CD14-positive monocyte (primary cell): ENCODE measurements at regions not wholly inside any gene's neighbourhood (a gene's known extent, or its start where the extent isn't known, plus 50 kb on each side); places are given as distances from the start of the nearest gene placed in this dataset.

Source experiments
- DNase-seq, 3 donors: peaks; one replicate each; pipeline ENCODE4 v3.0.0-alpha.2; 2011 to 2022
- H2AFZ ChIP-seq: 2 replicates; pipeline ENCODE4 v1.6.0; 2012; ENCODE audit warnings: mild to moderate bottlenecking, low read depth, low read length, inconsistent platforms; ENCODE audit not compliant: insufficient read depth, poor library complexity, severe bottlenecking
- H3K27ac ChIP-seq, 2 donors: 1 replicate in 1 of 2; 2 replicates in 1 of 2; pipeline ENCODE4 v1.5.1; 2012 to 2013; ENCODE audit warnings: low read length in 2 of 2, control low read depth in 1 of 2, inconsistent platforms in 1 of 2, low read depth in 1 of 2, mild to moderate bottlenecking in 1 of 2
- H3K27me3 ChIP-seq, 2 donors: one replicate each; pipeline versions ENCODE4 v1.6.0 to v1.6.1; 2011 to 2013; ENCODE audit warnings: low read length in 2 of 2; ENCODE audit not compliant: control insufficient read depth in 2 of 2, insufficient read depth in 2 of 2
- H3K36me3 ChIP-seq, 2 donors: replicated peaks in 1 of 2; 1 replicate in 1 of 2; 2 replicates in 1 of 2; pipeline versions ENCODE4 v1.5.1 to v1.6.1; 2012 to 2013; ENCODE audit warnings: low read length in 2 of 2, control low read depth in 1 of 2, inconsistent platforms in 1 of 2, mild to moderate bottlenecking in 1 of 2; ENCODE audit not compliant: insufficient read depth in 2 of 2, control insufficient read depth in 1 of 2
- H3K4me1 ChIP-seq, 2 donors: 1 replicate in 1 of 2; 2 replicates in 1 of 2; pipeline versions ENCODE4 v1.5.1 to v1.6.1; 2012 to 2013; ENCODE audit warnings: low read length in 2 of 2, control low read depth in 1 of 2, inconsistent platforms in 1 of 2, mild to moderate bottlenecking in 1 of 2, moderate library complexity in 1 of 2; ENCODE audit not compliant: insufficient read depth in 2 of 2, control insufficient read depth in 1 of 2
- H3K4me2 ChIP-seq: replicated peaks from 2 replicates; pipeline ENCODE3; 2012; ENCODE audit warnings: low read length, moderate library complexity, mild to moderate bottlenecking; ENCODE audit not compliant: poor library complexity, severe bottlenecking; ENCODE audit errors: extremely low read depth
- H3K4me3 ChIP-seq, 3 experiments: fragments of 200-600 bp in 1 of 3; sonication (generic) in 1 of 3; replicated peaks in 1 of 3; 1 replicate in 2 of 3; 2 replicates in 1 of 3; pipeline ENCODE4 v1.5.1; 2011 to 2013; ENCODE audit warnings: low read length in 3 of 3, mild to moderate bottlenecking in 3 of 3, control low read depth in 2 of 3, low read depth in 2 of 3, inconsistent platforms in 1 of 3, moderate library complexity in 1 of 3
- H3K79me2 ChIP-seq: 2 replicates; pipeline ENCODE4 v1.6.0; 2012; ENCODE audit warnings: mild to moderate bottlenecking, control low read depth, inconsistent platforms, low read length, moderate library complexity; ENCODE audit not compliant: insufficient read depth
- H3K9ac ChIP-seq: 2 replicates; pipeline ENCODE4 v1.6.0; 2017; ENCODE audit warnings: low read length, mild to moderate bottlenecking; ENCODE audit not compliant: insufficient read depth, poor library complexity, severe bottlenecking
- H3K9me3 ChIP-seq, 2 donors: replicated peaks in 1 of 2; 1 replicate in 1 of 2; 2 replicates in 1 of 2; pipeline versions ENCODE4 v1.5.1 to v1.6.1; 2012 to 2013; ENCODE audit warnings: low read length in 2 of 2, control low read depth in 1 of 2; ENCODE audit not compliant: control insufficient read depth in 1 of 2, insufficient read depth in 1 of 2
- H4K20me1 ChIP-seq: 2 replicates; pipeline ENCODE4 v1.6.0; 2012; ENCODE audit warnings: mild to moderate bottlenecking, low read length, control low read depth, moderate library complexity; ENCODE audit not compliant: insufficient read depth
- H3K27ac Mint-ChIP-seq, 7 donors: one replicate each; pipeline ENCODE4 v1.8.0; 2020; ENCODE audit warnings: mild to moderate bottlenecking in 7 of 7, mixed read lengths in 7 of 7, moderate library complexity in 6 of 7, inconsistent platforms in 2 of 7
- H3K27me3 Mint-ChIP-seq, 3 donors: one replicate each; pipeline ENCODE4 v1.8.0; 2021 to 2022; ENCODE audit warnings: low read depth in 3 of 3, mild to moderate bottlenecking in 3 of 3, mixed read lengths in 3 of 3, moderate library complexity in 3 of 3, inconsistent platforms in 1 of 3
- H3K36me3 Mint-ChIP-seq, 2 donors: one replicate each; pipeline ENCODE4 v1.8.0; 2020; ENCODE audit warnings: mixed read lengths in 2 of 2, inconsistent platforms in 1 of 2, mild to moderate bottlenecking in 1 of 2
- H3K4me1 Mint-ChIP-seq: one replicate; pipeline ENCODE4 v1.8.0; 2020; ENCODE audit warnings: mild to moderate bottlenecking, mixed read lengths
- H3K4me3 Mint-ChIP-seq, 2 donors: one replicate each; pipeline ENCODE4 v1.8.0; 2020; ENCODE audit warnings: mild to moderate bottlenecking in 2 of 2, mixed read lengths in 2 of 2, moderate library complexity in 1 of 2
- H3K9me3 Mint-ChIP-seq, 7 donors: one replicate each; pipeline ENCODE4 v1.8.0; 2020 to 2022; ENCODE audit warnings: mixed read lengths in 7 of 7, mild to moderate bottlenecking in 6 of 7, moderate library complexity in 6 of 7, inconsistent platforms in 2 of 7
- WGBS: methylation state at CpG from one replicate; pipeline ENCODE4 v1.1.5; 2013; ENCODE audit warnings: missing lambda C conversion rate; ENCODE audit not compliant: insufficient coverage; 5-methylcytosine and 5-hydroxymethylcytosine counted together
- intact Hi-C, 2 donors: fragments of 100-400 bp; cut with micrococcal nuclease; formaldehyde crosslinking; loops; one replicate each; pipeline versions ENCODE4 v1.15.0 to v1.15.1; 2023
- TF ChIP-seq, protein P1 (sequence below): fragments of 200-600 bp; IDR thresholded peaks from one replicate; pipeline ENCODE4 v1.8.0; 2022; ENCODE audit warnings: antibody characterized with exemption, mild to moderate bottlenecking

DNA sequence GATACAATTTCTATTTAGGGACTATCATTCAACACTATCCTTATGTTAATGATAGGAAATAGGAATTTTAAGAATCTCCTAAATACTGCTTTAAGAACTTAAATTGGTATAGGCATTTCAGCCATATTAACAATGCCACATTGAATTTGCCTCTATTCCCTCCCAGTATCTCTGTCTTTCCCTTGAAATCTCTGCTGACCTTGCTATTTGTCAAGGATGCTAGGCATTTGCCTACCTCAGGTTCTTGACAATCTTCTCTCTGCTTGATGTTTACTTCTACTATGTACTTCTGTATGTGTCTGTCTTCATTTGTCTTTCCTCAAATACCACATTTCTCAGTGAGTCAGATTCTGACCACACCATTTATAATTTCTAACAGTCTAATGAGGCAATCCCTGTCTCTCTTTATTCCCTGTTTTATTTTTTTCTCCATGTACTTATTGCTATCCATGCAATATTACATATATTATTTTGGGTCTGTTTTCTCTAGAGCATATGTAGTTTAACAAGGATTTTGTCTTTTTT lies 1461.4 kb upstream of the CDH9 start:
- Mint-ChIP-seq H3K9me3 (peaks cover 0 to 3% (median 0%) of the 10 kb centered on the region in 7 donors), H3K27me3 (no peaks in the 10 kb centered on the region), H3K4me1 (no peaks in the 10 kb centered on the region), H3K4me3 (no peak overlapping the region), H3K27ac (no peak overlapping the region), H3K36me3 (no peaks in the 10 kb centered on the region)
- no peak overlapping the region for H3K4me2 ChIP-seq
- H3K27me3 ChIP-seq = no peaks in the 10 kb centered on the region
- no peak overlapping the region for H3K4me3 ChIP-seq
- no peak overlapping the region for H3K27ac ChIP-seq
- no peaks in the 10 kb centered on the region for H3K4me1 ChIP-seq
- DNase-seq = no peak
- intact Hi-C loops = no loop called here
- no peaks in the 10 kb centered on the region for H4K20me1 ChIP-seq
- no peaks in the 10 kb centered on the region for H3K36me3 ChIP-seq
- H3K9me3 ChIP-seq = no peaks in the 10 kb centered on the region
- TF ChIP-seq, protein P1, sequence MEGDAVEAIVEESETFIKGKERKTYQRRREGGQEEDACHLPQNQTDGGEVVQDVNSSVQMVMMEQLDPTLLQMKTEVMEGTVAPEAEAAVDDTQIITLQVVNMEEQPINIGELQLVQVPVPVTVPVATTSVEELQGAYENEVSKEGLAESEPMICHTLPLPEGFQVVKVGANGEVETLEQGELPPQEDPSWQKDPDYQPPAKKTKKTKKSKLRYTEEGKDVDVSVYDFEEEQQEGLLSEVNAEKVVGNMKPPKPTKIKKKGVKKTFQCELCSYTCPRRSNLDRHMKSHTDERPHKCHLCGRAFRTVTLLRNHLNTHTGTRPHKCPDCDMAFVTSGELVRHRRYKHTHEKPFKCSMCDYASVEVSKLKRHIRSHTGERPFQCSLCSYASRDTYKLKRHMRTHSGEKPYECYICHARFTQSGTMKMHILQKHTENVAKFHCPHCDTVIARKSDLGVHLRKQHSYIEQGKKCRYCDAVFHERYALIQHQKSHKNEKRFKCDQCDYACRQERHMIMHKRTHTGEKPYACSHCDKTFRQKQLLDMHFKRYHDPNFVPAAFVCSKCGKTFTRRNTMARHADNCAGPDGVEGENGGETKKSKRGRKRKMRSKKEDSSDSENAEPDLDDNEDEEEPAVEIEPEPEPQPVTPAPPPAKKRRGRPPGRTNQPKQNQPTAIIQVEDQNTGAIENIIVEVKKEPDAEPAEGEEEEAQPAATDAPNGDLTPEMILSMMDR = no peak
- H3K79me2 ChIP-seq = no peaks in the 10 kb centered on the region
- H2AFZ ChIP-seq = no peak overlapping the region
- no peak overlapping the region for H3K9ac ChIP-seq

DNA sequence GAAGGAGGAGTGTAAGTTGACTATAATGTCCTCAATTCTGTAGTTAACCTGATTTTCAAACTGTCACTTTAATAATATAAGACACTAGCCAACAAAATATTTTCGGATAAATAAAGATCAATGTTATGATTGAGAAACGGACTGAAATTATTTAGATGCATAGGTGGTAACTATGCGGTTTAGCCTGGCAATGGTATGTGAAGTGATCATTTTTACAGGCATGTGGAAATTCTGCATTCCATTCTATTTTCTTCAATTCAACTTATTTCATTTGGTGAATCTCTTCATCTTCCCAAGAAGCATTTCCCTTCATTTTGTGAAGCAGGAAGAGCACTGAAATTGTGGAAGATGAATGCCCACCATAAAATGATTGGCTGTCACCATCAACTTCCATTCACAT lies 1457.5 kb upstream of the CDH9 start:
- Mint-ChIP-seq H3K27me3 (no peaks in the 10 kb centered on the region), H3K4me1 (no peaks in the 10 kb centered on the region), H3K27ac (no peak overlapping the region), H3K4me3 (no peak overlapping the region), H3K9me3 (peaks cover 0 to 8% (median 2%) of the 10 kb centered on the region in 7 donors), H3K36me3 (no peaks in the 10 kb centered on the region)
- Histone ChIP-seq H2AFZ (no peak overlapping the region), H3K79me2 (no peaks in the 10 kb centered on the region), H4K20me1 (no peaks in the 10 kb centered on the region), H3K27ac (no peak overlapping the region), H3K27me3 (no peaks in the 10 kb centered on the region), H3K9me3 (peaks cover 0 to 4% of the 10 kb centered on the region in 2 donors), H3K9ac (no peak overlapping the region), H3K4me3 (no peak overlapping the region), H3K4me2 (no peak overlapping the region), H3K36me3 (no peaks in the 10 kb centered on the region), H3K4me1 (no peaks in the 10 kb centered on the region)
- intact Hi-C loops = no loop called here
- TF ChIP-seq, protein P1 = no peak
- DNase-seq = no peak
- WGBS = no CpG with 5 or more reads among the region's 3 CpGs
